HG02571 (cell line): ENCODE measurements at regions not wholly inside any gene's neighbourhood (a gene's known extent, or its start where the extent isn't known, plus 50 kb on each side); places are given as distances from the start of the nearest gene placed in this dataset.

Experiments used
- ATAC-seq: cut with Tn5 transposase; IDR thresholded peaks from one replicate; pipeline ENCODE4 v1.9.1; 2021; ENCODE audit warnings: mild to moderate bottlenecking, moderate library complexity; ENCODE audit not compliant: unreplicated experiment

DNA sequence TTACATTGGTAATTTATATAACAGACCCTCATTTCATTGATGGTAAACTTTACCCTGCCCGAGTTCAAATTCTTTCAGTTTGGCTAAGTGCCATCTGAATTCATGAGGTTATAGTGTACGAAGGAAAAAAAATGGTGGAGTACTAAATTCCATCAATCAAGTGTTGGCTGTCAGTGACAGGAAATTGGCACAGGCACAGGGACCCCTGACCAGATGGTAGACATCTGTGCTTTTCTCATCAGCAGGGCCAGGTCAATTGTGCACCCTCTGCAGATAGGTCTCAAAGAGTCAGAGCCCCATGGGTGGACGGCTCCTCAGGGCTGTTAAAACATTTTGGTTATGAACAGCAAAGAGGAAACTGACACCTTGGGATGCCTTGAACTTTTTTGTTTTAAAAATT lies 439.2 kb downstream of the SETBP1 start:
- ATAC-seq = no peak

DNA sequence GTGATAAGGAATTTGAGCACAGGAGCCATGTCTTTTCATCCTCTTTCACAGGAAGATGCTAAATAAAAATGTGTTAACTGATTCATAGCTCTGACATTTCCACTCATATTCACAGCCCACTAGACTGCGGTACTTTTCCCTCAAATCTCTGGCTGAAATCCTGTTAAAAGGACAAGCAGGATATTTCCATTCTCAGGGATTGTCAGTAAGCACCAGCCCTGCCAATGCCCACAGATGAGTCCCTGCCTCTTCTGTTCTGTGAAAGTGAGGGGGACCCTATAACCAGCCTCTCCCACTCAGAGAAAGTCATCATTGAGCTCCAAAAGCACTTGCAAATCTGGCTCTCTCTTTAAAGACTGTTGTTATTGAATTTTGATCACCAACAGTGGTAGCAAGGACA lies 440.5 kb downstream of the SETBP1 start:
- no peak for ATAC-seq

DNA sequence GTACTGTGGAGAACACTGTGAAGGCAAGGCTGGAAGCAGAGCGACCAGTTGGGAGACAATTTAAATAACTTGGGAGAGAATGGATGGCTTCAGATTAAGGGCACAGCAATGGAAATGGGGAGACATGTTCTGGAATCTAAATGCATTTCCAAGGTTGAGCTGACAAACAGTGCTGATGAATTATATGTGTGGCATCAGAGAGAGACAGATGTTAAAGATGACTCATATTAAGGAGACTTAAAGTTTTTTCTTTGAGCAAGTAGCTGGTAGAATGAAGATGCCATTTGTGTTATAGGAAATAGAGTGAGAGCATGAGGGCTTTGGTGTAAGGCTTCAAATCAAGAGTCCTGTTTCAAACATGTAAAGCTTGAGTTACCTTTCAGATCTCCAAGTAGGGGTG lies 441.8 kb downstream of the SETBP1 start:
- no peak for ATAC-seq

DNA sequence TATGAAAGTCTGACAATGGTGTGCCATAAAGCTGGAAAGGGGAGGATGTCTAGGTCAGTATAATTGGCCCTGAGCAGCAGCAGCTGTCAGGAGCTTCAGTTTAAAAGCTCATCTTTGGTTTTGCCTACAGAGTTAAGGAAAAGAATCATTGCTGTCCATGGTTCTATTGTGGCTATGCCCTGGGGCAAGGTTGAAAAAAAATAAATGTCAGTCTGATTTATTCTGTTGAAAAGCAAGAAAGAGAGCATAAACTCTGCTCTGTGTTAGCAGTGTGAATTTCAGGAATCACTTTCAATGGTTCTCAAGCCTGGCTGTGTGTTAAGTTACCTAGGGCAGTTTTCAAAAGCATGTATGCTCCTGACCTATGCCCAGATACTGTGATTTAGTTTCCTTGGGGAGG lies 446.7 kb downstream of the SETBP1 start:
- ATAC-seq = no peak

DNA sequence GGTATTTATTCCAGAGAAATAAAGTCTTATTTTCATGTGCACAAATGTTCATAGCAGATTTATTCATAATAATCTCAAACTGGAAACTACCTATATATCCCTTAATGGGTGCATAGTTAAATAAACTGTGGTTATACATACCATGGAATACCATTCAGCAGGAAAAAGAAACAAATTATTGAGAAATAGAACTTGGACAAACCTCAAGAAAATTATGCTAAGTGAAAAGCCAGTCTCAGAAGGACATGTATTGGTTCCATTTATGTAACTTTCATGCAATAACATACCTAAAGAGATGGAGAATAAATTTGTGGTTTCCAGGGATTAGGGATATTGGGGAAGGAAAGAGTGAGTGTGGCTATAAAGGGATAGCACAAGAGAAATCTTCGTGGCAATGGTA lies 452.6 kb downstream of the SETBP1 start:
- ATAC-seq = no peak

DNA sequence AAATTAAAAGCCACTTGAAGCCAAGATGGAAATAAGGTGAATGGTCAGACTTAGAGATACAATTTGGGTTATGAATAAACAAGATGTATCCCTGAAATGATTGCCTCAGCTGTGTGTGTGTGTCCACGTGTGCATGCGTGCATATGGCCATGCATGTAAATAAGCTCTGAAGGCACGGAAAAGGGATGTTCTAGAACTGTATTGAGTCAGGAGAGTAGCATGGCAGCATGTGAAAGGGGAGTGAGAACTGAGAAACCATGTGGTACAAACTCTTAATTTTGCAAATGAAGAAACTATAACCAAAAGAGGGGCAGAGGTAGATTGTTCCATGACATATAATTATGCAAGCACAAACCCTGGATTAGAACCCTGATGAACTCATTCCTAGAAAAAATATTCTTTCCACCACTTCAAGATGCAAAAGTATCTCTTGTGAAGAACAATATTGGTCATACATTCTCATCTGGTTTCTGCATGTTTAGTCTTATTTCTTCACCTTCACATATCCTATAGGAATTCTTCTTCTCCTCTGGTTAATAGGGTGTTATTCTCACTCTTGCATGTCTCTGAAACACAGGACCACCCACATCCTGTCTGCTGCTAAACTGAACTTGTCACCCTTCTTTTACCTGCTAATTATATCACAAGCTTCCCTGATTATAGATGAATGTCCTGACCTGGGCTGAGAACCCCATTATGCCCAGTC lies 455.8 kb downstream of the SETBP1 start:
- ATAC-seq = no peak

DNA sequence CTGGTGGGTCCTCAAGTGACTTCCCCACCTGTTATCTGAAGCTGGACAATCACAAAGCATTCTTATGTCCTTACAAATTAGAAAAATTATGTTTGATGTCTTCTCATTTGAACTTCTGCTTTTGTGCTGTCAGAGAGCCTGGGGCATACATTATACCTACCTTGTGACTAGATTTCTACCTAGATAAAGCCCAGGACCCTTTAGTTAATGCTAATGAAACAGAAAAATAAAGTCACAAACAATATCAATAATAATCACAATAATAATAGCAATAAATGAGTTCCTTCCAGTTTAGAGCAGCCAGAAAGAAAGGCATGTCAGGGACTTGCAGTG lies 456.4 kb downstream of the SETBP1 start:
- ATAC-seq = no peak

DNA sequence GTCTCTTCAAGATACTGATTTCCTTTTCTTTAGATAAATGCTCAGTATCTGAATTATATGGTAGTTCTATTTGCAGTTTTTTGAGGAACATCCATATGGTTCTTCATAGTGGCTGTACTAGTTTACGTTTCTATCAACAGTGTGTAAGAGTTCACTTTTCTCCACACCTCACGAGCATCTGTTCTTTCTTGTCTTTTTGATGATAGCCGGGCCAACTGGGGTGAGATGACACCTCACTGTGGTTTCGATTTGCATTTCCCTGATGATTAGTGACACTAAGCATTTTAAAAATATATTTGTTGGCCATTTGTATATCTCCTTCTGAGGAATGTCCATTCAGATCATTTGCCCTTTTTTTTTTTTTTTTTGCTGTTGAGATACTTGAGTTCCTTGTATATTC lies 458.8 kb downstream of the SETBP1 start:
- no peak for ATAC-seq

DNA sequence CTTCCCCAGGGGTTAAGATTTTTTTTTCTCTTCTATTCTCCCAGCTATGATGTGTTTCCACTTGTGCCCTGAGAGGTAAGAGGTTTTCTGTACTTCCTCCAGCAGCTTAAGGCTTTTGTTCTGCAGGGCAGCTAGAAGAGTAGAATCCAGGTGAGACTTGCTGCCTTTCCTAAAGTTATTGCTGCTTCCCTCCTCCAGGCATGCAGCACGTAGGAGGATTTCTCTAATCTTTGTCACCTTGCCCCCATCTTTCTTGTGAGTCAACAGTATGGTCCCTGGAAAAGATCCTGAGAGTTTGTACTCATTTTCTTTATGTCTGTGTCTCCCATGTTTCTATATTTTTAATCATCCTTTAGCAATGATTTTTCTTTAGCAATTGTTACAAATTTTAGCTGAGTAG lies 462.2 kb downstream of the SETBP1 start:
- no peak for ATAC-seq

DNA sequence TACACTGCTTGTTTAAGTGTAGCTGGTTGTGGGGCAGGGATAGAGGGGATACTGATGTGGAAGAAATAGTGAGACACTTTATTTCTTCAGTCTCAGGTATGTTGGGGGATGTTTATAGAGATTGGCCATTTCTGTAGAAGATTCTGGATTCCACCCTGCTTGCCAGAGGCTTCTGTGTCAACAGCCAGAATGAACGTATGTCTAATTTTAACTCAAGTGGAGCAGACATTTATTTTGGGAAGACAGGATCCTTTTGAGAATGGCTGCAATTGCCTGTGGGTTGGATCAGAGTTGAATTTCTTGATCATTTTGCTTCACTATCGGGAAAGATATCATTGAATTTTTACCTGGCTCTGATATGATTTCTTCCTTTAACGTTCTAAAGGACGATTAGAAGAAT lies 465.6 kb upstream of the SLC14A2 start:
- ATAC-seq = no peak

DNA sequence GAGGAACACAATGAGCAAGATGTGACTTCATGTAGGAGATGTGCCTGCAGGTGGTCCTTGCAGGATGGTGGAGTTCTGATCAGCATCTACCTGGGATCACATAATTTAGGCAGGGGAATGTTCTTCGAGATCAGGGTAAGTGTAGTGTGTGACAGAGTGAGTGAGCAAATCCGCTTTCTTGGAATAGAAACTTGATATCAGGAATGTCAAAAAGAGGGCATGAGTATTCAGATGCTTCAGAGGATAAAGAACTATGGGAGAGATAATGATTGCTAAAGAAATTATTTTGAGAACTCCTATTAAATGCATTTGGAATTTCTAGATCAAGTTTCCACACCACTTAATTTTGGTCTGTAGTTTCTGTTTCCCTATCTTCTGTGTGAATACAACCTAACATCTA lies 463.6 kb upstream of the SLC14A2 start:
- no peak for ATAC-seq

DNA sequence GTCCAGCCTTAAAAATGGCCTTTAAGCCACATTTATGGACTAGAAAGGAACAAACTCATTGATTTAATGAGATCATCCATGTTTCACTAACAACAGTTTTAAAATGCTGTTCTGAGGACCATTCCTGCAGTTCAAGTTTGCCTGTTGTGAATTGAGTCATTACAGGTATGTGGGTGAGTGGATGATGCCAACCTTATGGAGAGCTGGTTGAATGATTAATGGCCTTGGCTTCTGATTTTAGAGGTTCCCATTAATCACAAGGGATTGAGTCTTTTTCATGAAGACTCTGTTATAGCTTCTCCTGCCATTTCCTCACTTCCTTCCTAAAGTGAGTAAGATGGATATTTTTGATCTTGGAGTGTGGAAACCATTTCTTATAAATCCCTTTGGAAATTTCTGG lies 459.8 kb upstream of the SLC14A2 start:
- ATAC-seq = no peak

DNA sequence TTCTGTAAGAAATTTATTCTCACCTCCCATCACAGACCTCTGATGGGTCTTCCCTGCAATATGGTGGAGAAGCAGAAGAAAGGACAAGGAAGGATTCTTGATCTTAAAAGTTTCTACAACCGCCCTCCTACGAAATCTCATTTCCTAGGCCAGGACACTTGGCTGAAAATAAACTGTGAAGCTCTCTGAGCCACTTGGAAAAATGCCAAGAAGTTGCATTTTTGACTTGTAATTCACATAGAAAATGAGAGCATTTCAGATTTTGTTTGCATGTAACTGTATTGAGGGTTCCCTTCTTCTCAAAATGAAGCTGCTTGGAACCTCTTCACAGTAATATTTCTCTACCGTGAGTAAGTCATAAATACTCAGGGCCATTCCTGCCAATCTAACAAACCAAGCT lies 458.3 kb upstream of the SLC14A2 start:
- no peak for ATAC-seq

DNA sequence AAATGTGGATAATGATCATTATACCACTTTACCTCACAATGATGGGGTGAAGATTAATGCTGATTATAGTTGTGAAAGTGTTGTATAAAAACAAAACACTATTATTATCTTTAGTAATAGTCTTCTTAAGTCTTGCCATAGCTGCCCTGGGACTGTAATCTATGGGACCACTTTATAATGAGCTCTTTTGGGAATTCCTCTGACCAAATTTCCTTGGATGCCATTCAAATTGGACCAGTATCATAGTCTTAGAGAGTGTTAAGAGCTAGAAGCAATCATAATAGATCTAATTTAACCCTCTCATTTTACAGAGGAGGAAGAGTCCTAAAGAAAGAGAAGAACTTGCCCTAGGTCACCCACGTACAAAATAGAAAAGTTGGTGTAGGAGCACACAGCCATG lies 457.7 kb upstream of the SLC14A2 start:
- no peak for ATAC-seq

DNA sequence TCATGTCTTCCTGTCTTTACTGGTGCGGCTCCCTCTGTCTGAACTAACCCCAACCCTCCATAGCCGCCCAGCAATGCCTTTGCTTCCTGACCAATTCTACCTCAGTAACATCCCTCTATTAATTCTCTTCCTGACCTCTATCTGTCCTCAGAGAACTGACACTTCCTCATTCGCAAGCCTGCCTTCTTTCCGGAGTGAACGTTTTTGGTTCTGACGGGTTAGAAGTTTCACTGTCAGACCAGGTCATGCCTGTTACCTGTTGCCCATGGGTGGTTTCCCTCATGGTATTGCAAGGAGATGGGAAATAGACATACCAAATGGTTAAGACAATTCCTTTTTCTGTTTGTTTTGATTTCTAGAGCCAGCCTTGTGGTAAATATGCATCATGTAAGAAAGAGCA lies 453.4 kb upstream of the SLC14A2 start:
- ATAC-seq = no peak

DNA sequence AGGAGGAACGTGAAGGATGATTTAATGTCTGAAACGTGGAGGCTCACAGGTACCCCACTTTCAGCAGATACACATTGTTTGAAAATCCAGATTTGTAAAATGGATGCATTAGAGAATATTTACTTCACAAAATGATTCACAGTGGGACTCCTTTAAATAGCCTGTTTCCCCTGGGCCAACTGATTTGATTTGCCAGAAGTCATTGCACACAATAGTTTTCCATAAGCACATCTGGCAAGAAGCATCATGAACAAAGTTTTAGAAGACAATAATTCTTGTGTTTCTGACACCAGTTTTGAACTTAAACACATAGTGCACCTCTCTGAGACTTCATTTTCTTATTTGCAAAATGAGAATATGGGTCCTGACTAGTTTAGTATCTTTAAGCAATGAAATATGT lies 451.4 kb upstream of the SLC14A2 start:
- ATAC-seq = no peak

DNA sequence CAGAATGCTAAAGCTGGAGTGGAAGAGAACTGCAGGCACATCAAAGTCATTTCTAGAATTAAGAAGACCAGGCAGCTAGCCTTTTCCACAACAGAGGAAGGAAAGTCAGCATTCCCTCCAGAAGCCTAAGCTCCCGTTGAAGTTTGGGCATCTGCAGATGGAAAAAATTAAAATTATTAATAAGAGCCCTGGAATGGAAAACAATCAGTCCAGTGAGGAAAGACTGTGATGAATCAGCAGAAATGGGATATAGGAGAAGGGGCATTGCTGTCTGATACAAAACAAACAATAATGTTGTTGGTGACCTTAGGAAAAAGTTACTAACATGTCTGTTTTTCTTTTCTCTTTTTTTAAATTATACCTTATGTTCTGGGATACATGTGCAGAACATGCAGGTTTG lies 450.7 kb upstream of the SLC14A2 start:
- no peak for ATAC-seq

DNA sequence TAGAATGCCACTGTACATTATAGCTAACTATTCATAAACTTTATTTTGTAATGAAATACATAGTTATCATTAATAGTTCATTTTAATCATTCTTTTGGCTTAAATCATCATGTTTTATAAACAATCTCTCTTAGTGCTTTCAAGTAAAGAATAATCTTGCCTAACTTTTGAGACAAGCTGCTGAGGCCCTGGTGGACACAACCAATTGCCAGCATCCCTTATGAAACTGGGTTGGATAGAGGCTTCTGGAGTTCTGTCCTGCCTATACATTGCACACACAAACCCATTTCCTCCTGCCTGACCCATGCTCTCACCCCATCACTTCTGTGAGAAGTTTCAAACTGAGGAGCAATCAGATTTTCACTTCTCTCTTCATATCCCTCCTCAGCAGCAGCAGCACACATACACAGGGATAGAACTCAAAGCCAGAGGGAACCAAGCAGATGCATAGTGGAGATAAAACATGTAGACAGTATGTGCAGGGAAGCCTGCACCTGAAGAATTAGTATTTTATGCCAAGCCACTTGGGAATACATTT lies 450.0 kb upstream of the SLC14A2 start:
- ATAC-seq = no peak

DNA sequence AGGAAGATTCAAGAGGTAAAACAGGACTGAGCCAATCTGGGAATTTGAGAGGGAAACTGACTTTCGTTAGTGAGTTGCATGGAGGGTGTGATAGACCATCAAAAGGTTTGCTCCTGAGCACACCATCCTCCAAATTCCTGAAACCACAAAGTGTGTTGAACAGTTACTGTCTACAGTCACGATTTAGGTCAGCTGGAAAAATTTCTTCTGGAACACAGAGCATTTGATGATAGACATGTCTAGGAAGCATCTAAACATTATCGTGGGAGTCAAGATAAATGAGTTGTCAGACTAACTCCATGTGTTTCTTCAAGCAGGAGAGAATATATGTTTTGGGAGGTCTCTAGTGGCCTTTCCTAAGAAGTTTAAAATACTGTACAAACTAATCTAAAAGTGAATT lies 449.4 kb upstream of the SLC14A2 start:
- no peak for ATAC-seq

DNA sequence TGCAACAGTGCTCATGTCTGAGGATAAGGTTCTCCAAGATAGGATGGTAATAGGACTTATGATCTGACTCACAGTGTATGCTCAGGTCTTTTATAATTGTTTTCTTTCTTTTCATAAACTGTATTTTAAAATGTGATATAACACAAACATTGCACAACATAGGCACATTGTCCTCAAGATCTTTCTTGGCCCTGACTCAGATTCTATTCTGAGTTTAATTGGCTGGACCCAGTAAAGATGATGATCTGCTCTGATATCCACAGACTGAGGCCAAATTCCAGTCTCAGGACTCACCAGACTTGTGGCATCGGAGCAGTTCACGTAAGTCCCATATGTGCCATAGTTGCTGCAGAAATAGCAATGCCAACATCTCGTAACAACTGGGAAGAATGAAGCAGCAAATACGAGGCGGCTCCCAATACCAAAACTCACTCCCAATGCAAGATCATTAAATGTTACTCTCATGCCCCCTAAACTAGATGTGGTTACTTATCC lies 448.9 kb upstream of the SLC14A2 start:
- no peak for ATAC-seq

DNA sequence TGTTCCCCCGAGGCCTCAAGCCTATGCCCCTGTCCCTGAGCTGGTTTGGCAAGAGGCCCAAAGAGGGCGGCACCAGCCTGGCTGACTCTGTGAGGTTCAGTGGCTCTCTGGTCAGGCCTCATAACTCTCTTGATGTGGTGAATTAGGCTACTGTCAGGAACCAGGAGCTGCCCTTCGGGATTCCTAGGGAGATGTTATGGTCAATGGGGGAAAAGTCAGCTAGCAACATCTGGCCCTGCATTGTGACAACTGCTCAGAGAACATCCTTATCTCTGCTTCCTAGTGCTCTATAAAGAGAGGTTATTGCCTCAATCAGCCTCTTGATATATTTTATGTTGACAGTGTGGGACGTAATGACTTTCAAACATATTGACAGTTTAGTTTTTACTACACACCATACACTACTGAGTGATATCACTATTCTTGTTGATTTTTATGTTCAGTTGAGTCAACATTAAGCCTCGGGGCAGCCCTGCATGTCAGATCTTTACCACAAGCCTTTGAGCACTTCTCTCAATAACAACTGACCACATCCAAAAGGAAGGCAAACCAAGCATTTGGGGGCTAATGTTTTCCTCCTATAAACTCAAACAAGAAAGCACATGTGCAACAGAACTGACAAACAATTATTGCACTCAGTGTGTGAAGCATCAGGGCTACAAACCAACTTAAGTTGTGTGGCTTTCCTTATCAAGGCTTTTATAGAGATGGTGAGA lies 448.3 kb upstream of the SLC14A2 start:
- no peak for ATAC-seq

DNA sequence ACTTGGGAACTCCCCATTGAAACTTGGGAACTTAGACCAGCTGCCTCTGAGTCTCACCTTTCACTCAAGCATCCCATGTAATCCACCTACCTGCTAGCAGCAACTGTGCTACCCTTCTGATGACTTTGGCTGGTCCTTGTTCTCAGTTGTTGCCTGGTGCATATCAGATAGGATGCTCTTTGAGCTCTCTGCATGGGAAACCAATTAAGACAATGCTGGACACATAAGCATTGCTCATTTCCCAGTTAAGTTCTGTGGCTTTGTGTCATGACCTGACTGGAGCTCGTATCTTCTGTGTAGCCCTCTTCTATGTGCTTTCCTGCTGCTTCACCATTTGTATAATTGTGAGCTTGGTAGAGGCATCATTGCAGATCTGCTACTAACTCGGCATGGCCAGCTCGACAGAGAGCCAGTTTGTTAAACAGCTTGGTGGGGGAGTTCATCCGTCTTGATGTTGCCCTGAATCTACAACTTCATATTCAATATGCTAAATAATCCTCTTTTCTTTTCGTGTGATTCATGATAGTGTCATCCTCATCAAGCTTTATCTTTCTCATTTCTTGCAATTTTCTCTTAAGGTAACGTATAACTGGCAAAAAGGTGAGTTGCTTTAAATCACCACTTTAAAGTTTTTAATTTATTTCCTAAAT lies 447.5 kb upstream of the SLC14A2 start:
- ATAC-seq = no peak
